ENCODE measurements at regions not wholly inside any gene's neighbourhood (a gene's known extent, or its start where the extent isn't known, plus 50 kb on each side); places are given as distances from the start of the nearest gene placed in this dataset.

DNA sequence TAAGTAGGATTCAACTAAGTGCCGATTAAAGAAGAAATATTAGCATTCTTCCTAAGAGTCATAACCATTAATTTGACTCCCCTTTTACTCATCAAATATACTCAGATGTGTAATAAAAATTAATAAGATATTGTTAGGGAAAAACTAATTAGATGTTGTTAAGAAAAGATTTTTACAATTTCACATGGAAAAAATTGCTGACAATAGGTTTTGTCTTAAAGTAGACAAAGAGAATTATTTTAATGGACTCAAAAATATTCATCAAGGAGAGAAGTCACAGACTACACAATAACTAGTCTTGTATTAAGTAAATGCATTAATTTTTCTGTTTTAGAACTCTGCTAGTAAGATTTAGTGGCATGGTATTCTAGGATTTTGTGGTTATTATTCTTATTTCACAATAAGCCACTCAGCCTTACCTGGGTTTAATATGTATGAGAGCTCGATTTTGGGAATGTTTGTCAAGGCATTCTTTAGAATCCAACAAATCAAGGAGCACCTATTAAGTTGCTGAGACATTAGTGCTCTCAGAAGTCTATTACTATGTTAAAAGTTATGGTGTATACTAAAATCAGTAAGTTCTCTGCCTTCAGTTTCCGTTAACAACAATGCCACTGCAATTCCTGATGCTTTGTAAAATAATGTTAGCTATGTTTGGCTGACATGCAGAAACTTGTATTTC, 110.2 kb upstream of the UGT8 start:
- DNase-seq, result no peak
- no peaks in the 10 kb centered on the region for H3K4me1 ChIP-seq
- H3K27ac ChIP-seq, result no peak overlapping the region
- WGBS, 2 donors, result 76 to 82% methylated on average over 3 of the region's 3 CpGs
- H3K9me3 ChIP-seq, result no peaks in the 10 kb centered on the region
- intact Hi-C loops (cut with DNase I; ENCODE audit: low total_unique reads), result no loop called here
- H3K4me3 ChIP-seq, result no peak overlapping the region
- no peaks in the 10 kb centered on the region for H3K36me3 ChIP-seq (ENCODE audit: low read depth, missing control alignments)
- no peaks in the 10 kb centered on the region for H3K27me3 ChIP-seq
- TF ChIP-seq, protein P1, sequence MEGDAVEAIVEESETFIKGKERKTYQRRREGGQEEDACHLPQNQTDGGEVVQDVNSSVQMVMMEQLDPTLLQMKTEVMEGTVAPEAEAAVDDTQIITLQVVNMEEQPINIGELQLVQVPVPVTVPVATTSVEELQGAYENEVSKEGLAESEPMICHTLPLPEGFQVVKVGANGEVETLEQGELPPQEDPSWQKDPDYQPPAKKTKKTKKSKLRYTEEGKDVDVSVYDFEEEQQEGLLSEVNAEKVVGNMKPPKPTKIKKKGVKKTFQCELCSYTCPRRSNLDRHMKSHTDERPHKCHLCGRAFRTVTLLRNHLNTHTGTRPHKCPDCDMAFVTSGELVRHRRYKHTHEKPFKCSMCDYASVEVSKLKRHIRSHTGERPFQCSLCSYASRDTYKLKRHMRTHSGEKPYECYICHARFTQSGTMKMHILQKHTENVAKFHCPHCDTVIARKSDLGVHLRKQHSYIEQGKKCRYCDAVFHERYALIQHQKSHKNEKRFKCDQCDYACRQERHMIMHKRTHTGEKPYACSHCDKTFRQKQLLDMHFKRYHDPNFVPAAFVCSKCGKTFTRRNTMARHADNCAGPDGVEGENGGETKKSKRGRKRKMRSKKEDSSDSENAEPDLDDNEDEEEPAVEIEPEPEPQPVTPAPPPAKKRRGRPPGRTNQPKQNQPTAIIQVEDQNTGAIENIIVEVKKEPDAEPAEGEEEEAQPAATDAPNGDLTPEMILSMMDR (IDR thresholded peaks at IDR 0.05), result no peak
- no peak for TF ChIP-seq POLR2A (IDR thresholded peaks at IDR 0.05)

DNA sequence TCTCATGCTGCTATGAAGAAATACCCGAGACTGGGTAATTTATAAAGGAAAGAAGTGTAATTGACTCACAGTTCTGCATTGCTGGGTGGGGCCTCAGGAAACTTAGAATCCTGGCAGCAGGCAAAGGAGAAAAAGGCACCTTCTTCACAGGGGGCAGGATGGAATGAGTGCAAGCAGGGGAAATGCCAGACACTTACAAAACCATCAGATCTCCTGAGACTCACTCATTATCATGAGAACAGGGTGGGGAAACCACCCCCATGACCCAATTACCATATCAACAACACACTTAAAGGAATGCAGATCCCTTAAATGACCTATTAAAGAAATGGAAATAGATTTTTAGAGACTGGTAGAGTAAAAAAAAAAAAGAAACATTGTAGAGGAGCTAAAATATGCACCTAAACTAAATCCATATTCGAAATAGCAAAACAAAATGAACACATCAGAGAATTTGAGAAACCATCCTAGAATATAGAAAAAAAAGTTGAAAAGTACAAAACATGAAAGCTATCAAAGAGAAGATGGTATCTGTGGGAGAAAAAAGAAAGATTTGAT, 104.3 kb upstream of the UGT8 start:
- TF ChIP-seq, protein P1 (IDR thresholded peaks at IDR 0.05), result no peak
- TF ChIP-seq POLR2A (IDR thresholded peaks at IDR 0.05), result no peak
- Histone ChIP-seq H3K36me3 (ENCODE audit: low read depth, missing control alignments) (no peaks in the 10 kb centered on the region), H3K27me3 (no peaks in the 10 kb centered on the region), H3K27ac (no peak overlapping the region), H3K4me3 (no peak overlapping the region), H3K9me3 (no peaks in the 10 kb centered on the region), H3K4me1 (no peaks in the 10 kb centered on the region)
- intact Hi-C loops (cut with DNase I; ENCODE audit: low total_unique reads), result no loop called here
- WGBS, 2 donors, result 66 to 73% methylated on average over 2 of the region's 2 CpGs
- no peak for DNase-seq

DNA sequence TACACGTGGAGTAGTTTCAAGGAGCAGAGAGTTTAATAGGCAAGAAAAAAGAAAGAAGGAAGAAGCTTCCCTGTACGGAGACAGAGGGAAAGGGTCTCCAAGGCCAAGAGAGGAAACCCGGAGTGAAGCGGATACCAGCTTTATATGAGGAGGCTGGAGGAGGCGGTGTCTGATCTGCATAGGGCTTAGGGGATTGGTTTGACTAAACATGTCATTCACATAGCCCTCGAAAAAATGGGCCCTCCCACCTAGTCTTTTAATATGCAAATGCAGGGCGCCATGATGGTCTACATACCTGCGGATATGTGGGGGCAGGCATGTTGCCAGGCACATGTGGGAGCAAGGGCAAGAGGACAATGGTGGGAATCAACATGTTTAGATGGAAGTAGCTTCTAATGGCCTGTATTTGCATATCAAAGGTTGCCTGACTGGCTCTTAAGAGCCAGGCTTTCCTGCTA, 103.1 kb upstream of the UGT8 start:
- Histone ChIP-seq H3K27ac (no peak overlapping the region), H3K27me3 (no peaks in the 10 kb centered on the region), H3K4me1 (no peaks in the 10 kb centered on the region), H3K4me3 (no peak overlapping the region), H3K36me3 (ENCODE audit: low read depth, missing control alignments) (no peaks in the 10 kb centered on the region), H3K9me3 (no peaks in the 10 kb centered on the region)
- intact Hi-C loops (cut with DNase I; ENCODE audit: low total_unique reads), result no loop called here
- no peak for TF ChIP-seq POLR2A (IDR thresholded peaks at IDR 0.05)
- TF ChIP-seq, protein P1 (IDR thresholded peaks at IDR 0.05), result no peak
- DNase-seq, result peak; percentile 22
- 23 to 52% methylated on average over 8 of the region's 8 CpGs for WGBS, 2 donors

DNA sequence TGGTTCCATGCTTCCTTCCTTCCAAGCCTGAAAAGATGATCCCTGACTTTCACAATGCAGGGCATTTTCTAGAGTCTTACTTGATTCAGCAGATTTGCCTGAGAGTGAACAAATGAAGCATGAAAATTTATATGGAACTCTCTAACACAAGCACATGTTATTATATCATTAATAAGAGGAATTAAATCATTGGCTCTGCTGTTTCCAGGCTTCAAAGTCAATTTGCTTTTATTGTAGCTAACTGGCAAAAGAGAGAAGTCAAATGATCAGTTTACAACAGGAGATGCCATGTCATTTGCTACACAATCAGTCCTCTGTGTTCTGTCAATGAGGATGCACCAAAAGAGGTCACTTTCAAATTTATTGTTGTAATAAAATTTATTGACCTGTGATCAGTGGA, 101.5 kb upstream of the UGT8 start:
- Histone ChIP-seq H3K4me3 (no peak overlapping the region), H3K27ac (no peak overlapping the region), H3K36me3 (ENCODE audit: low read depth, missing control alignments) (no peaks in the 10 kb centered on the region), H3K27me3 (no peaks in the 10 kb centered on the region), H3K9me3 (no peaks in the 10 kb centered on the region), H3K4me1 (no peaks in the 10 kb centered on the region)
- DNase-seq, result no peak
- intact Hi-C loops (cut with DNase I; ENCODE audit: low total_unique reads), result no loop called here
- TF ChIP-seq, protein P1 (IDR thresholded peaks at IDR 0.05), result no peak
- TF ChIP-seq POLR2A (IDR thresholded peaks at IDR 0.05), result no peak

DNA sequence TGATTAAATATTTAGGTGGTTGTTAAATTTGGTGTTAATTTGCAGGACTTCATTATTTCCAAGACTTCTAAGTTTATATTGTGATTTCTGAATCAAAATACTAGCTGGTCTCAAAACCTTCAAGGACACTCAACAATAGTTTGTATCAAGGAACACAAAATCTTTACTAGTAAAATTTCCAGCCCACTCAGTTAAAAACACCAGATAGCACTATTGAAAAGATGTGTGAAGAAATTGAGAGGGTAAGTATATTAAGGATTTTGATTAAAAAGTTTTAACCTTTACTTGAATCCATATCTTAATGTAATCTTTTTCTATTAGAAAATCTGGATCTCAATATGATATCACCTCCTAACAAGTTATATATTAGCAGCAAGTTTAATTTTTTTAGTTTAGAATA, 89.3 kb upstream of the UGT8 start:
- Histone ChIP-seq H3K9me3 (no peaks in the 10 kb centered on the region), H3K36me3 (ENCODE audit: low read depth, missing control alignments) (no peaks in the 10 kb centered on the region), H3K27ac (no peak overlapping the region), H3K4me1 (no peaks in the 10 kb centered on the region), H3K4me3 (no peak overlapping the region), H3K27me3 (no peaks in the 10 kb centered on the region)
- intact Hi-C loops (cut with DNase I; ENCODE audit: low total_unique reads), result no loop called here
- no peak for DNase-seq
- TF ChIP-seq, protein P1 (IDR thresholded peaks at IDR 0.05), result no peak
- TF ChIP-seq POLR2A (IDR thresholded peaks at IDR 0.05), result no peak

Measured in testis (tissue), 2 donors.